HepG2 (cell line): ENCODE measurements at regions not wholly inside any gene's neighbourhood (a gene's known extent, or its start where the extent isn't known, plus 50 kb on each side); places are given as distances from the start of the nearest gene placed in this dataset.

Experiments used
- ATAC-seq: fragments of 200-7000 bp; cut with Tn5 transposase; 3 replicates; pipeline ENCODE4 v1.9.1; 2020; ENCODE audit warnings: mild to moderate bottlenecking, moderate library complexity
- BruUV-seq: library from RNA; stranded (reverse); fragments of 400-500 nt; replicated peaks from 2 replicates; lab custom pipeline; 2021; lab: Mats Ljungman, UMichigan
- CTCF ChIA-PET: fragments of 300-600 bp; formaldehyde crosslinking; extraction: SDS; loops from one replicate; lab custom pipeline; 2021; ENCODE audit warnings: low total read pairs, inconsistent platforms, low intra/inter-chr PET ratio; lab: Yijun Ruan, JAX
- POLR2A ChIA-PET: fragments of 350-600 bp; sonication (Branson Sonifier 250); formaldehyde crosslinking; loops from one replicate; lab custom pipeline; 2020; ENCODE audit warnings: antibody characterized with exemption, inconsistent platforms; lab: Yijun Ruan, JAX
- DNase-seq: peaks from one replicate; pipeline ENCODE4 v3.0.0-alpha.2; 2015; ENCODE audit warnings: low spot score
- FAIRE-seq: peaks from 3 replicates; lab custom pipeline; 2011; peaks lifted over from hg19 to GRCh38; lab: Jason Lieb, UNC
- H2AFZ ChIP-seq: one replicate; pipeline ENCODE4 v1.6.1; 2011; ENCODE audit warnings: low read length, inconsistent platforms
- H3K27ac ChIP-seq: fragments of 300-600 bp; 3 replicates; pipeline ENCODE4 v1.8.0; 2011; ENCODE audit warnings: mixed run types, mild to moderate bottlenecking, mixed read lengths, low read length, inconsistent platforms; ENCODE audit not compliant: insufficient read depth; ENCODE audit errors: extremely low read length
- H3K27me3 ChIP-seq, 2 experiments: fragments of 200-600 bp in 1 of 2; 2 replicates in 1 of 2; 3 replicates in 1 of 2; pipeline versions ENCODE4 v1.6.0 to v1.8.0; 2011; ENCODE audit warnings: low read length in 2 of 2, mild to moderate bottlenecking in 2 of 2, moderate library complexity in 2 of 2, inconsistent platforms in 1 of 2; ENCODE audit not compliant: insufficient read depth in 2 of 2, control insufficient read depth in 1 of 2
- H3K36me3 ChIP-seq, 2 experiments: fragments of 200-600 bp in 1 of 2; replicated peaks in 1 of 2; 2 replicates in 1 of 2; 3 replicates in 1 of 2; pipeline versions ENCODE4 v1.5.1 to v1.8.0; 2011; ENCODE audit warnings: low read length in 2 of 2, inconsistent platforms in 1 of 2; ENCODE audit not compliant: insufficient read depth in 2 of 2, control insufficient read depth in 1 of 2
- H3K4me1 ChIP-seq: 2 replicates; pipeline ENCODE4 v1.5.1; 2012; ENCODE audit warnings: low read length, inconsistent platforms; ENCODE audit not compliant: insufficient read depth
- H3K4me2 ChIP-seq: 2 replicates; pipeline ENCODE4 v1.6.0; 2011; ENCODE audit warnings: low read depth, low read length, inconsistent platforms
- H3K4me3 ChIP-seq, 3 experiments: fragments of 200-600 bp in 1 of 3; sonication (generic), shearing (Covaris generic) in 1 of 3; replicated peaks in 1 of 3; 2 replicates each; pipeline ENCODE4 v1.5.1; 2011 to 2016; ENCODE audit warnings: low read length in 3 of 3, inconsistent platforms in 2 of 3, low read depth in 2 of 3, mild to moderate bottlenecking in 2 of 3, control low read depth in 1 of 3, mixed read lengths in 1 of 3; ENCODE audit not compliant: insufficient read depth in 1 of 3
- H3K79me2 ChIP-seq: one replicate; pipeline ENCODE4 v1.6.1; 2011; ENCODE audit warnings: low read length, inconsistent platforms; ENCODE audit not compliant: insufficient read depth
- H3K9ac ChIP-seq: 2 replicates; pipeline ENCODE4 v1.6.0; 2011; ENCODE audit warnings: mild to moderate bottlenecking, low read depth, low read length, inconsistent platforms; ENCODE audit not compliant: insufficient read depth
- H3K9me3 ChIP-seq: 2 replicates; pipeline ENCODE4 v1.5.1; 2012; ENCODE audit warnings: mild to moderate bottlenecking, low read length
- H4K20me1 ChIP-seq: 2 replicates; pipeline ENCODE4 v1.6.0; 2011; ENCODE audit warnings: inconsistent platforms, mild to moderate bottlenecking, low read length, moderate library complexity; ENCODE audit not compliant: insufficient read depth
- CEBPB ChIP-seq: IDR thresholded peaks from 2 replicates; pipeline ENCODE4 v1.6.1; 2011; ENCODE audit warnings: low read depth, low read length, improper control_type of control experiment, borderline replicate concordance
- DNMT3B ChIP-seq: conservative IDR thresholded peaks from 2 replicates; pipeline ENCODE4 v1.6.1; 2016; ENCODE audit warnings: missing biosample characterization, control low read depth
- FOSL1 ChIP-seq: sonication (generic); formaldehyde crosslinking; IDR thresholded peaks from 2 replicates; pipeline ENCODE4 v1.9.0; 2021; ENCODE audit warnings: missing genetic modification reagents, borderline replicate concordance
- MTA1 ChIP-seq: sonication (generic); formaldehyde crosslinking; IDR thresholded peaks from 2 replicates; pipeline ENCODE4 v1.4.0; 2020; ENCODE audit warnings: missing genetic modification reagents, mild to moderate bottlenecking, borderline replicate concordance
- PLRG1 ChIP-seq: fragments of 450-650 bp; conservative IDR thresholded peaks from 2 replicates; pipeline ENCODE4 v1.6.1; 2016
- U2AF1 ChIP-seq: fragments of 200-400 bp; formaldehyde crosslinking; optimal IDR thresholded peaks from 2 replicates; pipeline ENCODE3; 2017; ENCODE audit warnings: mild to moderate bottlenecking, low read depth, low read length
- YY1 ChIP-seq: IDR thresholded peaks from 2 replicates; pipeline ENCODE4 v1.6.1; 2011; ENCODE audit warnings: low read length, low read depth, moderate library complexity, mild to moderate bottlenecking; ENCODE audit not compliant: insufficient read depth, insufficient replicate concordance
- ZFX ChIP-seq: sonication (generic); formaldehyde crosslinking; IDR thresholded peaks from 2 replicates; pipeline ENCODE4 v1.4.0; 2020; ENCODE audit warnings: mild to moderate bottlenecking, low read depth, missing genetic modification reagents, moderate library complexity
- ZNF790 ChIP-seq: sonication (generic); formaldehyde crosslinking; IDR thresholded peaks from 2 replicates; pipeline ENCODE4 v1.8.0; 2022; ENCODE audit warnings: missing genetic modification reagents, mild to moderate bottlenecking, borderline replicate concordance
- WGBS: methylation state at CpG from one replicate; pipeline ENCODE4 v1.1.6; 2017; ENCODE audit warnings: low lambda C conversion rate; 5-methylcytosine and 5-hydroxymethylcytosine counted together
- in situ Hi-C: cut with HindIII; loops from 2 replicates; pipeline ENCODE4 v1.10.0; 2017; ENCODE audit warnings: low pct_unique_long_range_greater_than_20kb; ENCODE audit not compliant: extremely low pct_ligation_motif_present
- intact Hi-C: fragments of 100-400 bp; cut with micrococcal nuclease; formaldehyde crosslinking; loops from one replicate; pipeline ENCODE4 v1.10.0; 2022; ENCODE audit not compliant: unreplicated experiment
- TF ChIP-seq, protein P1 (sequence below), 2 experiments: fragments of 450-650 bp in 1 of 2; sonication (generic) in 1 of 2; formaldehyde crosslinking; IDR thresholded peaks; 2 replicates each; pipeline versions ENCODE4 v1.5.0 to v1.8.0; 2020 to 2022; ENCODE audit warnings: mild to moderate bottlenecking in 1 of 2, missing genetic modification reagents in 1 of 2
- TF ChIP-seq, protein P2 (sequence below): fragments of 450-650 bp; IDR thresholded peaks from 2 replicates; pipeline ENCODE4 v1.6.1; 2017; ENCODE audit warnings: mild to moderate bottlenecking
- TF ChIP-seq, protein P3 (sequence below): IDR thresholded peaks from 2 replicates; pipeline ENCODE4 v1.6.1; 2012; ENCODE audit warnings: low read length, improper control_type of control experiment
- TF ChIP-seq, protein P4 (sequence below): sonication (generic); IDR thresholded peaks from 2 replicates; pipeline ENCODE4 v1.6.1; 2016; ENCODE audit warnings: low read depth, borderline replicate concordance

DNA sequence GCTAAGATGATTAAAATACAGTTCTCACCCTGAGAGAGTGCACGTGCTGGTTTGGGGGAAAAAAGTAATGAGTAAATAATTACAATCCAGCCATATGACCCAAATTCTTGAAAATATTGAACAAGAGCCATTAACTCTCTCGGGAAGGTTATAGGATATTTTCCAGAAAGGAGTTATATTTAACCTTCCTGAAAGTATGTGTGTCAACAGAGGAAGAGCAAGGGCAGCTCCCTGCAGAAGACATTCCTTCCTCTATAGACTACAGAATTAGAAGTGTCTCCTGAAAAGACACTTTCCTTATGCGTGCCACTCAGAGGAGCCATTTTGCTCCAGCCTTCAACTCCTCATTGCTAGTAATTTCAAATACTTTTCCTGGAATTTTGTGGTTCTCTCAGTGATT, 648.7 kb downstream of the USP25 start (continued):
- TF ChIP-seq, protein P1, sequence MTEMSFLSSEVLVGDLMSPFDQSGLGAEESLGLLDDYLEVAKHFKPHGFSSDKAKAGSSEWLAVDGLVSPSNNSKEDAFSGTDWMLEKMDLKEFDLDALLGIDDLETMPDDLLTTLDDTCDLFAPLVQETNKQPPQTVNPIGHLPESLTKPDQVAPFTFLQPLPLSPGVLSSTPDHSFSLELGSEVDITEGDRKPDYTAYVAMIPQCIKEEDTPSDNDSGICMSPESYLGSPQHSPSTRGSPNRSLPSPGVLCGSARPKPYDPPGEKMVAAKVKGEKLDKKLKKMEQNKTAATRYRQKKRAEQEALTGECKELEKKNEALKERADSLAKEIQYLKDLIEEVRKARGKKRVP (CRISPR knock-in tag; IDR thresholded peaks at IDR 0.05) = no peak
- TF ChIP-seq ZFX (CRISPR knock-in tag) = no peak
- TF ChIP-seq PLRG1 = no peak

DNA sequence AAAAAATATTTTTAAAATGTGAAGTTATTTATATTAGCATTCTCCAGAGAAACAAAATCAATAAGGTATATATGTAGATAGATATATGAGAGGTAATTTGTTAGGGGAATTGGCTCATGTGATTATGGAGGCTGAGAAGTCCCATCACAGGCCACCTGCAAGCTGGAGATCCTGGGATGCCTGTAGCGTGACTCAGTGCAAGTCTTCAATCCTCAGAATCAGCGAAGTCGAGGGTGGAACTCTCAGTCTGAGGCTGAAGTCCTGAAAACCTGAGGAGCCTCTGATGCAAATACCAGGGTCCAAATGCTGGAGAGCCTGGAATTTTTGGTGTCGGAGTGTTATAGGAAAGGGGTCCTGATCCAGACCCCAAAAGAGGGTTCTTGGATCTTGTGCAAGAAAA, 658.5 kb downstream of the USP25 start:
- Histone ChIP-seq H3K79me2 (no peaks in the 10 kb centered on the region), H3K36me3 (no peaks in the 10 kb centered on the region), H3K4me1 (no peaks in the 10 kb centered on the region), H3K4me3 (no peak overlapping the region), H3K4me2 (no peak overlapping the region), H3K9ac (no peak overlapping the region), H3K27ac (no peak overlapping the region), H4K20me1 (no peaks in the 10 kb centered on the region), H3K9me3 (no peaks in the 10 kb centered on the region), H3K27me3 (no peaks in the 10 kb centered on the region), H2AFZ (no peak overlapping the region)
- POLR2A ChIA-PET = no interaction called here
- in situ Hi-C loops (no loop called here), intact Hi-C loops (no loop called here)
- DNase-seq = no peak
- CTCF ChIA-PET = no interaction called here
- FAIRE-seq = no peak
- 14% methylated on average over 2 of the region's 4 CpGs for WGBS
- BruUV-seq = no TSS peak
- ATAC-seq = no peak
- TF ChIP-seq YY1 (no peak), ZNF790 (CRISPR knock-in tag) (no peak), MTA1 (CRISPR knock-in tag) (no peak), FOSL1 (no peak), U2AF1 (no peak), DNMT3B (CRISPR knock-in tag) (no peak), CEBPB (no peak)
- TF ChIP-seq, protein P2, sequence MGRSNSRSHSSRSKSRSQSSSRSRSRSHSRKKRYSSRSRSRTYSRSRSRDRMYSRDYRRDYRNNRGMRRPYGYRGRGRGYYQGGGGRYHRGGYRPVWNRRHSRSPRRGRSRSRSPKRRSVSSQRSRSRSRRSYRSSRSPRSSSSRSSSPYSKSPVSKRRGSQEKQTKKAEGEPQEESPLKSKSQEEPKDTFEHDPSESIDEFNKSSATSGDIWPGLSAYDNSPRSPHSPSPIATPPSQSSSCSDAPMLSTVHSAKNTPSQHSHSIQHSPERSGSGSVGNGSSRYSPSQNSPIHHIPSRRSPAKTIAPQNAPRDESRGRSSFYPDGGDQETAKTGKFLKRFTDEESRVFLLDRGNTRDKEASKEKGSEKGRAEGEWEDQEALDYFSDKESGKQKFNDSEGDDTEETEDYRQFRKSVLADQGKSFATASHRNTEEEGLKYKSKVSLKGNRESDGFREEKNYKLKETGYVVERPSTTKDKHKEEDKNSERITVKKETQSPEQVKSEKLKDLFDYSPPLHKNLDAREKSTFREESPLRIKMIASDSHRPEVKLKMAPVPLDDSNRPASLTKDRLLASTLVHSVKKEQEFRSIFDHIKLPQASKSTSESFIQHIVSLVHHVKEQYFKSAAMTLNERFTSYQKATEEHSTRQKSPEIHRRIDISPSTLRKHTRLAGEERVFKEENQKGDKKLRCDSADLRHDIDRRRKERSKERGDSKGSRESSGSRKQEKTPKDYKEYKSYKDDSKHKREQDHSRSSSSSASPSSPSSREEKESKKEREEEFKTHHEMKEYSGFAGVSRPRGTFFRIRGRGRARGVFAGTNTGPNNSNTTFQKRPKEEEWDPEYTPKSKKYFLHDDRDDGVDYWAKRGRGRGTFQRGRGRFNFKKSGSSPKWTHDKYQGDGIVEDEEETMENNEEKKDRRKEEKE = no peak
- TF ChIP-seq, protein P3, sequence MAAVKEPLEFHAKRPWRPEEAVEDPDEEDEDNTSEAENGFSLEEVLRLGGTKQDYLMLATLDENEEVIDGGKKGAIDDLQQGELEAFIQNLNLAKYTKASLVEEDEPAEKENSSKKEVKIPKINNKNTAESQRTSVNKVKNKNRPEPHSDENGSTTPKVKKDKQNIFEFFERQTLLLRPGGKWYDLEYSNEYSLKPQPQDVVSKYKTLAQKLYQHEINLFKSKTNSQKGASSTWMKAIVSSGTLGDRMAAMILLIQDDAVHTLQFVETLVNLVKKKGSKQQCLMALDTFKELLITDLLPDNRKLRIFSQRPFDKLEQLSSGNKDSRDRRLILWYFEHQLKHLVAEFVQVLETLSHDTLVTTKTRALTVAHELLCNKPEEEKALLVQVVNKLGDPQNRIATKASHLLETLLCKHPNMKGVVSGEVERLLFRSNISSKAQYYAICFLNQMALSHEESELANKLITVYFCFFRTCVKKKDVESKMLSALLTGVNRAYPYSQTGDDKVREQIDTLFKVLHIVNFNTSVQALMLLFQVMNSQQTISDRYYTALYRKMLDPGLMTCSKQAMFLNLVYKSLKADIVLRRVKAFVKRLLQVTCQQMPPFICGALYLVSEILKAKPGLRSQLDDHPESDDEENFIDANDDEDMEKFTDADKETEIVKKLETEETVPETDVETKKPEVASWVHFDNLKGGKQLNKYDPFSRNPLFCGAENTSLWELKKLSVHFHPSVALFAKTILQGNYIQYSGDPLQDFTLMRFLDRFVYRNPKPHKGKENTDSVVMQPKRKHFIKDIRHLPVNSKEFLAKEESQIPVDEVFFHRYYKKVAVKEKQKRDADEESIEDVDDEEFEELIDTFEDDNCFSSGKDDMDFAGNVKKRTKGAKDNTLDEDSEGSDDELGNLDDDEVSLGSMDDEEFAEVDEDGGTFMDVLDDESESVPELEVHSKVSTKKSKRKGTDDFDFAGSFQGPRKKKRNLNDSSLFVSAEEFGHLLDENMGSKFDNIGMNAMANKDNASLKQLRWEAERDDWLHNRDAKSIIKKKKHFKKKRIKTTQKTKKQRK = no peak
- TF ChIP-seq, protein P4, sequence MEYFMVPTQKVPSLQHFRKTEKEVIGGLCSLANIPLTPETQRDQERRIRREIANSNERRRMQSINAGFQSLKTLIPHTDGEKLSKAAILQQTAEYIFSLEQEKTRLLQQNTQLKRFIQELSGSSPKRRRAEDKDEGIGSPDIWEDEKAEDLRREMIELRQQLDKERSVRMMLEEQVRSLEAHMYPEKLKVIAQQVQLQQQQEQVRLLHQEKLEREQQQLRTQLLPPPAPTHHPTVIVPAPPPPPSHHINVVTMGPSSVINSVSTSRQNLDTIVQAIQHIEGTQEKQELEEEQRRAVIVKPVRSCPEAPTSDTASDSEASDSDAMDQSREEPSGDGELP = no peak
